ENCODE measurements at regions not wholly inside any gene's neighbourhood (a gene's known extent, or its start where the extent isn't known, plus 50 kb on each side); places are given as distances from the start of the nearest gene placed in this dataset.

- Mint-ChIP-seq H3K27ac (ENCODE audit: unreplicated experiment) (no peak overlapping the region), H3K9me3 (ENCODE audit: unreplicated experiment) (no peaks in the 10 kb centered on the region), H3K36me3 (ENCODE audit: low read depth, unreplicated experiment) (no peaks in the 10 kb centered on the region), H3K27me3 (ENCODE audit: unreplicated experiment) (no peaks in the 10 kb centered on the region), H3K4me1 (ENCODE audit: unreplicated experiment) (no peaks in the 10 kb centered on the region), H3K4me3 (ENCODE audit: unreplicated experiment) (no peak overlapping the region)
- no peak for DNase-seq (ENCODE audit: low spot score)
- no peak for TF ChIP-seq CTCF (IDR thresholded peaks at IDR 0.05; ENCODE audit: unreplicated experiment)
These were observed 623.0 kb downstream of the OTOL1 start for GRCh38 chr3:162119651-162120050.

GRCh38 chr3:162122405-162122804 lies 625.8 kb downstream of the OTOL1 start:
- H3K4me1 Mint-ChIP-seq (ENCODE audit: unreplicated experiment) = no peaks in the 10 kb centered on the region
- no peak for TF ChIP-seq CTCF (IDR thresholded peaks at IDR 0.05; ENCODE audit: unreplicated experiment)
- H3K27me3 Mint-ChIP-seq (ENCODE audit: unreplicated experiment) = no peaks in the 10 kb centered on the region
- DNase-seq (ENCODE audit: low spot score) = no peak
- H3K9me3 Mint-ChIP-seq (ENCODE audit: unreplicated experiment) = no peaks in the 10 kb centered on the region
- H3K36me3 Mint-ChIP-seq (ENCODE audit: low read depth, unreplicated experiment) = no peaks in the 10 kb centered on the region
- no peak overlapping the region for H3K4me3 Mint-ChIP-seq (ENCODE audit: unreplicated experiment)
- H3K27ac Mint-ChIP-seq (ENCODE audit: unreplicated experiment) = no peak overlapping the region

GRCh38 chr3:162125790-162126189 lies 629.2 kb downstream of the OTOL1 start:
- H3K36me3 Mint-ChIP-seq (ENCODE audit: low read depth, unreplicated experiment) = no peaks in the 10 kb centered on the region
- H3K4me3 Mint-ChIP-seq (ENCODE audit: unreplicated experiment) = no peak overlapping the region
- DNase-seq (ENCODE audit: low spot score) = no peak
- H3K27me3 Mint-ChIP-seq (ENCODE audit: unreplicated experiment) = no peaks in the 10 kb centered on the region
- H3K9me3 Mint-ChIP-seq (ENCODE audit: unreplicated experiment) = no peaks in the 10 kb centered on the region
- TF ChIP-seq CTCF (IDR thresholded peaks at IDR 0.05; ENCODE audit: unreplicated experiment) = no peak
- no peaks in the 10 kb centered on the region for H3K4me1 Mint-ChIP-seq (ENCODE audit: unreplicated experiment)
- no peak overlapping the region for H3K27ac Mint-ChIP-seq (ENCODE audit: unreplicated experiment)

- Mint-ChIP-seq H3K4me1 (ENCODE audit: unreplicated experiment) (no peaks in the 10 kb centered on the region), H3K27ac (ENCODE audit: unreplicated experiment) (no peak overlapping the region), H3K4me3 (ENCODE audit: unreplicated experiment) (no peak overlapping the region), H3K27me3 (ENCODE audit: unreplicated experiment) (no peaks in the 10 kb centered on the region), H3K9me3 (ENCODE audit: unreplicated experiment) (no peaks in the 10 kb centered on the region), H3K36me3 (ENCODE audit: low read depth, unreplicated experiment) (no peaks in the 10 kb centered on the region)
- TF ChIP-seq CTCF (IDR thresholded peaks at IDR 0.05; ENCODE audit: unreplicated experiment) = no peak
- DNase-seq (ENCODE audit: low spot score) = no peak
These were observed 634.0 kb downstream of the OTOL1 start for GRCh38 chr3:162130582-162130981.

- Mint-ChIP-seq H3K36me3 (ENCODE audit: low read depth, unreplicated experiment) (no peaks in the 10 kb centered on the region), H3K4me3 (ENCODE audit: unreplicated experiment) (no peak overlapping the region)
- TF ChIP-seq CTCF (IDR thresholded peaks at IDR 0.05; ENCODE audit: unreplicated experiment) = no peak
These were observed 636.4 kb downstream of the OTOL1 start for GRCh38 chr3:162132981-162133380.

More at GRCh38 chr3:162132981-162133380, 636.4 kb downstream of the OTOL1 start:
- no peak for DNase-seq (ENCODE audit: low spot score)
- Mint-ChIP-seq H3K9me3 (ENCODE audit: unreplicated experiment) (no peaks in the 10 kb centered on the region), H3K4me1 (ENCODE audit: unreplicated experiment) (no peaks in the 10 kb centered on the region), H3K27me3 (ENCODE audit: unreplicated experiment) (no peaks in the 10 kb centered on the region), H3K27ac (ENCODE audit: unreplicated experiment) (no peak overlapping the region)
